ENCODE measurements at regions not wholly inside any gene's neighbourhood (a gene's known extent, or its start where the extent isn't known, plus 50 kb on each side); places are given as distances from the start of the nearest gene placed in this dataset.
"Not testable (repeated sequence)": the region's sequence is repeated elsewhere in the genome, so short reads cannot be mapped to it uniquely, and the experiment has no call there.

- not testable (repeated sequence) for DNase-seq
Observed at GRCh38 chr1:47604869-47605268, 167.0 kb downstream of the FOXD2 start.

- no peak for DNase-seq
Observed at GRCh38 chr1:47608296-47608875, 170.5 kb downstream of the FOXD2 start.

- peak; percentile 72 for DNase-seq
Observed at GRCh38 chr1:47611992-47612391, 174.1 kb downstream of the FOXD2 start.

- no peak for DNase-seq
Observed at GRCh38 chr1:47612819-47613218, 175.0 kb downstream of the FOXD2 start.

- DNase-seq, result no peak
Observed at GRCh38 chr1:47616036-47616435, 178.2 kb downstream of the FOXD2 start.

- no peak for DNase-seq
Observed at GRCh38 chr1:47616906-47617305, 179.1 kb downstream of the FOXD2 start.

- no peak for DNase-seq
Observed at GRCh38 chr1:47617381-47618221, 179.8 kb downstream of the FOXD2 start.

GRCh38 chr1:47618222-47618720 lies 180.4 kb downstream of the FOXD2 start:
- peak; percentile 6 for DNase-seq

GRCh38 chr1:47618830-47619229 lies 181.0 kb downstream of the FOXD2 start:
- DNase-seq, result peak; percentile 5

- no peak for DNase-seq
Observed at GRCh38 chr1:47621483-47621882, 183.6 kb downstream of the FOXD2 start.

GRCh38 chr1:47621977-47622376 lies 184.1 kb downstream of the FOXD2 start:
- DNase-seq, result no peak

GRCh38 chr1:47622776-47623556 lies 185.1 kb downstream of the FOXD2 start:
- no peak for DNase-seq

GRCh38 chr1:47623557-47623940 lies 185.7 kb downstream of the FOXD2 start:
- no peak for DNase-seq

GRCh38 chr1:47624531-47624930 lies 186.7 kb downstream of the FOXD2 start:
- DNase-seq, result peak; percentile 15

- DNase-seq, result no peak
Observed at GRCh38 chr1:47627016-47627415, 189.2 kb downstream of the FOXD2 start.

GRCh38 chr1:47627471-47628370 lies 189.9 kb downstream of the FOXD2 start:
- no peak for DNase-seq

GRCh38 chr1:47629201-47629600 lies 191.4 kb downstream of the FOXD2 start:
- no peak for DNase-seq

- no peak for DNase-seq
Observed at GRCh38 chr1:47630346-47630745, 192.5 kb downstream of the FOXD2 start.

GRCh38 chr1:47631411-47631995 lies 193.7 kb downstream of the FOXD2 start:
- DNase-seq, result no peak

- no peak for DNase-seq
Observed at GRCh38 chr1:47635111-47635510, 197.3 kb downstream of the FOXD2 start.

GRCh38 chr1:47635597-47635996 lies 197.8 kb downstream of the FOXD2 start:
- DNase-seq, result no peak

GRCh38 chr1:47637111-47637685 lies 199.4 kb downstream of the FOXD2 start:
- no peak for DNase-seq
